H9 (cell line): ENCODE measurements at regions not wholly inside any gene's neighbourhood (a gene's known extent, or its start where the extent isn't known, plus 50 kb on each side); places are given as distances from the start of the nearest gene placed in this dataset.

Source experiments
- DNase-seq: peaks from one replicate; pipeline ENCODE4 v3.0.0-alpha.2; 2017
- H2AFZ ChIP-seq: one replicate; pipeline ENCODE4 v1.6.1; 2013; ENCODE audit warnings: mild to moderate bottlenecking, low read length, control low read depth, moderate library complexity
- H2AK5ac ChIP-seq: 2 replicates; pipeline ENCODE4 v1.6.1; 2013; ENCODE audit warnings: low read length, control low read depth, mixed read lengths; ENCODE audit not compliant: insufficient read length
- H2BK120ac ChIP-seq: one replicate; pipeline ENCODE4 v1.6.1; 2013; ENCODE audit warnings: low read depth, mild to moderate bottlenecking, low read length, control low read depth, inconsistent platforms; ENCODE audit not compliant: poor library complexity, severe bottlenecking
- H2BK12ac ChIP-seq: 2 replicates; pipeline ENCODE4 v1.6.1; 2013; ENCODE audit warnings: low read length, control low read depth, mixed read lengths, low read depth; ENCODE audit not compliant: insufficient read length
- H2BK15ac ChIP-seq: 2 replicates; pipeline ENCODE4 v1.6.1; 2013; ENCODE audit warnings: low read depth, low read length, control low read depth
- H2BK20ac ChIP-seq: one replicate; pipeline ENCODE4 v1.6.1; 2013; ENCODE audit warnings: low read depth, mild to moderate bottlenecking, low read length, control low read depth, inconsistent platforms; ENCODE audit not compliant: poor library complexity, severe bottlenecking
- H2BK5ac ChIP-seq: 2 replicates; pipeline ENCODE4 v1.6.1; 2013; ENCODE audit warnings: low read length, control low read depth, mixed read lengths; ENCODE audit not compliant: insufficient read length
- H3K14ac ChIP-seq: 2 replicates; pipeline ENCODE4 v1.6.1; 2013; ENCODE audit warnings: low read length, control low read depth; ENCODE audit not compliant: insufficient read depth
- H3K18ac ChIP-seq: 2 replicates; pipeline ENCODE4 v1.6.1; 2013; ENCODE audit warnings: low read depth, mild to moderate bottlenecking, mixed read lengths, low read length, control low read depth; ENCODE audit not compliant: insufficient read length
- H3K23ac ChIP-seq: 2 replicates; pipeline ENCODE4 v1.6.1; 2013; ENCODE audit warnings: low read length, control low read depth, mixed read lengths, low read depth; ENCODE audit not compliant: insufficient read length
- H3K23me2 ChIP-seq: 2 replicates; pipeline ENCODE4 v1.6.1; 2013; ENCODE audit warnings: low read depth, mild to moderate bottlenecking, mixed read lengths, low read length, control low read depth; ENCODE audit not compliant: insufficient read length, poor library complexity, severe bottlenecking
- H3K27ac ChIP-seq: 2 replicates; pipeline ENCODE4 v1.5.1; 2013; ENCODE audit warnings: low read length, control low read depth, mixed read lengths, low read depth; ENCODE audit not compliant: insufficient read length
- H3K27me3 ChIP-seq: 2 replicates; pipeline ENCODE4 v1.6.1; 2013; ENCODE audit warnings: low read length, control low read depth, inconsistent platforms; ENCODE audit not compliant: insufficient read depth
- H3K4ac ChIP-seq: 2 replicates; pipeline ENCODE4 v1.6.1; 2013; ENCODE audit warnings: low read depth, mild to moderate bottlenecking, control low read depth, inconsistent platforms, low read length, moderate library complexity
- H3K4me1 ChIP-seq: 2 replicates; pipeline ENCODE4 v1.6.1; 2013; ENCODE audit warnings: low read length, control low read depth, inconsistent platforms; ENCODE audit not compliant: insufficient read depth
- H3K4me2 ChIP-seq: 2 replicates; pipeline ENCODE4 v1.6.1; 2013; ENCODE audit warnings: low read length, control low read depth, mixed read lengths; ENCODE audit not compliant: insufficient read length, insufficient read depth
- H3K56ac ChIP-seq: 2 replicates; pipeline ENCODE4 v1.6.1; 2013; ENCODE audit warnings: low read depth, mild to moderate bottlenecking, mixed read lengths, low read length, control low read depth; ENCODE audit not compliant: insufficient read length
- H3K79me1 ChIP-seq: 2 replicates; pipeline ENCODE4 v1.6.1; 2013; ENCODE audit warnings: low read depth, mild to moderate bottlenecking, moderate library complexity, low read length, control low read depth, inconsistent platforms; ENCODE audit not compliant: insufficient read depth, poor library complexity, severe bottlenecking
- H3K79me2 ChIP-seq: 2 replicates; pipeline ENCODE4 v1.6.1; 2013; ENCODE audit warnings: low read length, control low read depth, inconsistent platforms; ENCODE audit not compliant: insufficient read depth
- H3K9ac ChIP-seq: 2 replicates; pipeline ENCODE4 v1.6.1; 2013; ENCODE audit warnings: low read length, control low read depth, mixed read lengths; ENCODE audit not compliant: insufficient read length; ENCODE audit errors: extremely low read depth
- H3K9me3 ChIP-seq: one replicate; pipeline ENCODE4 v1.6.1; 2013; ENCODE audit warnings: low read depth, low read length, inconsistent platforms; ENCODE audit not compliant: control insufficient read depth
- H3T11ph ChIP-seq: one replicate; pipeline ENCODE4 v1.6.1; 2013; ENCODE audit warnings: mild to moderate bottlenecking, low read length, control low read depth, inconsistent platforms
- H4K20me1 ChIP-seq: one replicate; pipeline ENCODE4 v1.6.1; 2013; ENCODE audit not compliant: control insufficient read depth, insufficient read length, insufficient read depth
- H4K5ac ChIP-seq: 2 replicates; pipeline ENCODE4 v1.6.1; 2013; ENCODE audit warnings: low read depth, mild to moderate bottlenecking, mixed read lengths, low read length, control low read depth; ENCODE audit not compliant: insufficient read length
- H4K8ac ChIP-seq: replicated peaks from 2 replicates; pipeline ENCODE4 v1.6.1; 2013; ENCODE audit warnings: low read length, control low read depth, mixed read lengths, low read depth; ENCODE audit not compliant: insufficient read length
- H4K91ac ChIP-seq: 2 replicates; pipeline ENCODE4 v1.6.1; 2013; ENCODE audit warnings: low read depth, mild to moderate bottlenecking, moderate library complexity, mixed read lengths, low read length, control low read depth; ENCODE audit not compliant: insufficient read length
- H3K27ac Mint-ChIP-seq, 3 experiments: 2 replicates in 2 of 3; 3 replicates in 1 of 3; pipeline ENCODE4 v1.8.0; 2020 to 2021; ENCODE audit warnings: mixed read lengths in 3 of 3, mild to moderate bottlenecking in 1 of 3, moderate library complexity in 1 of 3
- H3K27me3 Mint-ChIP-seq: 2 replicates; pipeline ENCODE4 v1.8.0; 2021; ENCODE audit warnings: low read depth, mild to moderate bottlenecking, moderate library complexity, mixed read lengths
- H3K36me3 Mint-ChIP-seq, 3 experiments: 2 replicates in 2 of 3; 3 replicates in 1 of 3; pipeline ENCODE4 v1.8.0; 2020 to 2021; ENCODE audit warnings: low read depth in 3 of 3, mixed read lengths in 3 of 3; ENCODE audit not compliant: insufficient read depth in 1 of 3
- H3K4me1 Mint-ChIP-seq, 2 experiments: 2 replicates each; pipeline ENCODE4 v1.8.0; 2020; ENCODE audit warnings: mixed read lengths in 2 of 2
- H3K4me3 Mint-ChIP-seq, 2 experiments: 2 replicates in 1 of 2; 3 replicates in 1 of 2; pipeline ENCODE4 v1.8.0; 2020 to 2021; ENCODE audit warnings: mild to moderate bottlenecking in 2 of 2, mixed read lengths in 2 of 2, moderate library complexity in 1 of 2
- H3K9me3 Mint-ChIP-seq, 2 experiments: 2 replicates in 1 of 2; 3 replicates in 1 of 2; pipeline ENCODE4 v1.8.0; 2020; ENCODE audit warnings: mild to moderate bottlenecking in 2 of 2, mixed read lengths in 2 of 2, moderate library complexity in 1 of 2
- CTCF ChIP-seq: fragments of 200-600 bp; sonication (generic); conservative IDR thresholded peaks from 3 replicates; pipeline ENCODE4 v1.8.0; 2021; ENCODE audit warnings: antibody characterized with exemption, mild to moderate bottlenecking
- whole genome bisulfite sequencing: extraction: QIAGEN DNeasy Blood & Tissue Kit; methylation state at CpG from one replicate; pipeline ENCODE4 v1.1.7; 2013; ENCODE audit warnings: missing lambda C conversion rate, low lambda C conversion rate, mixed read lengths; ENCODE audit not compliant: insufficient read length; ENCODE audit errors: extremely low coverage; 5-methylcytosine and 5-hydroxymethylcytosine counted together

- H3K9me3 Mint-ChIP-seq = no peaks in the 10 kb centered on the region
Measured at GRCh38 chr1:4931486-4931885, 277.1 kb downstream of the AJAP1 start.

More at GRCh38 chr1:4931486-4931885, 277.1 kb downstream of the AJAP1 start:
- Mint-ChIP-seq H3K4me1 (peaks cover 13 to 22% of the 10 kb centered on the region in 2 experiments), H3K36me3 (no peaks in the 10 kb centered on the region), H3K27me3 (peaks cover 2% of the 10 kb centered on the region), H3K27ac (peak overlapping the region in 1 of 3 experiments; percentile 15; a peak in 1 of 7 replicates), H3K4me3 (no peak overlapping the region)
- no peaks in the 10 kb centered on the region for H3K79me2 ChIP-seq
- H3K4me1 ChIP-seq = peaks cover 4% of the 10 kb centered on the region; the same call in 1 of the 2 replicates
- no peaks in the 10 kb centered on the region for H3K79me1 ChIP-seq
- H2AK5ac ChIP-seq = no peak overlapping the region
- H2AFZ ChIP-seq = no peak overlapping the region
- H4K5ac ChIP-seq = no peak overlapping the region
- no peak overlapping the region for H3K23ac ChIP-seq
- TF ChIP-seq CTCF = no peak
- H3K4ac ChIP-seq = no peak overlapping the region
- no peak overlapping the region for H4K8ac ChIP-seq
- WGBS = no CpG with 5 or more reads among the region's 4 CpGs
- H3K23me2 ChIP-seq = no peaks in the 10 kb centered on the region
- no peak overlapping the region for H3K27ac ChIP-seq
- H2BK12ac ChIP-seq = no peak overlapping the region
- H4K20me1 ChIP-seq = no peaks in the 10 kb centered on the region
- no peak overlapping the region for H4K91ac ChIP-seq
- H2BK15ac ChIP-seq = no peak overlapping the region
- no peak overlapping the region for H3T11ph ChIP-seq
- no peak overlapping the region for H2BK5ac ChIP-seq
- H3K56ac ChIP-seq = no peak overlapping the region
- no peak overlapping the region for H2BK20ac ChIP-seq
- H3K27me3 ChIP-seq = no peaks in the 10 kb centered on the region
- peak; percentile 63 for DNase-seq
- H3K14ac ChIP-seq = no peak overlapping the region
- no peak overlapping the region for H3K9ac ChIP-seq
- no peak overlapping the region for H2BK120ac ChIP-seq
- no peak overlapping the region for H3K4me2 ChIP-seq
- no peak overlapping the region for H3K18ac ChIP-seq
- no peaks in the 10 kb centered on the region for H3K9me3 ChIP-seq
